ENCODE measurements at regions not wholly inside any gene's neighbourhood (a gene's known extent, or its start where the extent isn't known, plus 50 kb on each side); places are given as distances from the start of the nearest gene placed in this dataset.

- TF ChIP-seq CTCF (IDR thresholded peaks at IDR 0.05) = no peak
- TF ChIP-seq POLR2AphosphoS5 (IDR thresholded peaks at IDR 0.05) = no peak
These were observed 239.2 kb upstream of the RMST start for GRCh38 chr12:97223419-97223818.

Data from prostate gland (tissue), 2 donors.